ENCODE measurements at regions not wholly inside any gene's neighbourhood (a gene's known extent, or its start where the extent isn't known, plus 50 kb on each side); places are given as distances from the start of the nearest gene placed in this dataset.

DNA sequence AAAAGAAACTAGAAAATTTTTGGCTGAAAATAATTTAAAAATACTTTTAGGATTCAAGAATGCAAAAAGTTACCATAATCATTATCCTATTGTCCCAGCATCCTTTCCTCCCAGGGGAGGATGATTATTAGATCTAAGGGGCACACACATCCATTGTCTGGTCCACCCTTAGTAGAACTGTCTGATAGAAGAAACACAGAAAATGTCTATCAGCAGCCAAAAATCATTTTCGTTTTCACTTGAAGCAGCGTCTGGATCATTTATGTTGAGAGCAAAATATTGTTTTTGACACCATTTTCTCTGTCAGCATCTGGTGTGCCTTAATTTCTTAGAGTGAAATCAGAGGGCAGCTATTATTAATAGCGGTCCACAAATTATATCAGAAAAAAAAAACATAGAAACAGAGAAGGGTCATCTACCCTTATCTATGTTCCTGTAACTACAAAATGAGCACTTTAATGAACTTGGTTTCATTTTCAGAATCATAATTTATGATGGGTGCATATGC is 446.3 kb downstream of the TRAM1L1 start:
- H3K27me3 ChIP-seq (ENCODE audit: control insufficient read depth in 2 of 2, insufficient read depth in 2 of 2, low read length in 2 of 2), result no peaks in the 10 kb centered on the region
- no peak overlapping the region for H2AFZ ChIP-seq (ENCODE audit: insufficient read depth, low read depth, low read length, poor library complexity, severe bottlenecking)
- no peak overlapping the region for H3K27ac ChIP-seq (ENCODE audit: low read depth in 1 of 2, low read length in 2 of 2)
- TF ChIP-seq, protein P1, sequence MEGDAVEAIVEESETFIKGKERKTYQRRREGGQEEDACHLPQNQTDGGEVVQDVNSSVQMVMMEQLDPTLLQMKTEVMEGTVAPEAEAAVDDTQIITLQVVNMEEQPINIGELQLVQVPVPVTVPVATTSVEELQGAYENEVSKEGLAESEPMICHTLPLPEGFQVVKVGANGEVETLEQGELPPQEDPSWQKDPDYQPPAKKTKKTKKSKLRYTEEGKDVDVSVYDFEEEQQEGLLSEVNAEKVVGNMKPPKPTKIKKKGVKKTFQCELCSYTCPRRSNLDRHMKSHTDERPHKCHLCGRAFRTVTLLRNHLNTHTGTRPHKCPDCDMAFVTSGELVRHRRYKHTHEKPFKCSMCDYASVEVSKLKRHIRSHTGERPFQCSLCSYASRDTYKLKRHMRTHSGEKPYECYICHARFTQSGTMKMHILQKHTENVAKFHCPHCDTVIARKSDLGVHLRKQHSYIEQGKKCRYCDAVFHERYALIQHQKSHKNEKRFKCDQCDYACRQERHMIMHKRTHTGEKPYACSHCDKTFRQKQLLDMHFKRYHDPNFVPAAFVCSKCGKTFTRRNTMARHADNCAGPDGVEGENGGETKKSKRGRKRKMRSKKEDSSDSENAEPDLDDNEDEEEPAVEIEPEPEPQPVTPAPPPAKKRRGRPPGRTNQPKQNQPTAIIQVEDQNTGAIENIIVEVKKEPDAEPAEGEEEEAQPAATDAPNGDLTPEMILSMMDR (IDR thresholded peaks at IDR 0.05), result no peak
- H3K4me3 ChIP-seq (replicated peaks in 1 of 3; ENCODE audit: low read depth in 2 of 3, low read length in 3 of 3), result no peak overlapping the region
- intact Hi-C loops (cut with micrococcal nuclease), result no loop called here
- Mint-ChIP-seq H3K4me1 (no peaks in the 10 kb centered on the region), H3K36me3 (no peaks in the 10 kb centered on the region), H3K27ac (no peak overlapping the region), H3K27me3 (ENCODE audit: low read depth in 3 of 3) (no peaks in the 10 kb centered on the region), H3K4me3 (no peak overlapping the region), H3K9me3 (no peaks in the 10 kb centered on the region)
- no peak overlapping the region for H3K9ac ChIP-seq (ENCODE audit: insufficient read depth, low read length, poor library complexity, severe bottlenecking)
- no peaks in the 10 kb centered on the region for H3K9me3 ChIP-seq (replicated peaks in 1 of 2; ENCODE audit: control insufficient read depth in 1 of 2, insufficient read depth in 1 of 2, low read length in 2 of 2)
- no peak for DNase-seq
- no peaks in the 10 kb centered on the region for H4K20me1 ChIP-seq (ENCODE audit: insufficient read depth, low read length)
- H3K4me1 ChIP-seq (ENCODE audit: control insufficient read depth in 1 of 2, insufficient read depth in 2 of 2, low read length in 2 of 2), result no peaks in the 10 kb centered on the region
- H3K79me2 ChIP-seq (ENCODE audit: insufficient read depth, low read length), result no peaks in the 10 kb centered on the region
- WGBS (ENCODE audit: insufficient coverage), result 100% methylated on average over 2 of the region's 3 CpGs
- H3K36me3 ChIP-seq (replicated peaks in 1 of 2; ENCODE audit: control insufficient read depth in 1 of 2, insufficient read depth in 2 of 2, low read length in 2 of 2), result no peaks in the 10 kb centered on the region
- H3K4me2 ChIP-seq (replicated peaks; ENCODE audit: extremely low read depth, low read length, poor library complexity, severe bottlenecking), result no peak overlapping the region

DNA sequence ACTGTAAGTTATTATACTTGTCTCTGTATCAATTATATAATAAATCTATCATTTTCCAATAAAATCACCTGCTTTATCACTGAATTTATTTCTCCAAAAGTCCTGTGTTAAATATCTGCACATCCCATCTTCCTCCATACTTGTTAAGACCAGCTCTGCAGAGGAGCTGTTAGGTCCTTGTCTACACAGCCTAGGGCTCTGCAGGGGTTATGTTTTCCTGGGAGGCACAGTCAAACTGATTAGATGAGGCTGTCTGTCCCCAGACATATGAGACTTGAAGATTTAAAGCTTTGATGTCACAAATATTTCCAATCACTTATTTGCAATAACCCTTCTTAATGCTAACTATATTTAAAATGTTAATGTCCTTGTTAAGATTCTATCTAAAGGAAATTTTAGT is 446.8 kb downstream of the TRAM1L1 start:
- H3K4me1 ChIP-seq (ENCODE audit: control insufficient read depth in 1 of 2, insufficient read depth in 2 of 2, low read length in 2 of 2), result no peaks in the 10 kb centered on the region
- no peak overlapping the region for H3K9ac ChIP-seq (ENCODE audit: insufficient read depth, low read length, poor library complexity, severe bottlenecking)
- H3K9me3 Mint-ChIP-seq, result no peaks in the 10 kb centered on the region
- H2AFZ ChIP-seq (ENCODE audit: insufficient read depth, low read depth, low read length, poor library complexity, severe bottlenecking), result no peak overlapping the region
- no peak overlapping the region for H3K4me3 Mint-ChIP-seq
- H4K20me1 ChIP-seq (ENCODE audit: insufficient read depth, low read length), result no peaks in the 10 kb centered on the region
- TF ChIP-seq, protein P1 (IDR thresholded peaks at IDR 0.05), result no peak
- no peak overlapping the region for H3K27ac ChIP-seq (ENCODE audit: low read depth in 1 of 2, low read length in 2 of 2)
- no peak for DNase-seq
- H3K4me2 ChIP-seq (replicated peaks; ENCODE audit: extremely low read depth, low read length, poor library complexity, severe bottlenecking), result no peak overlapping the region
- no peak overlapping the region for H3K4me3 ChIP-seq (replicated peaks in 1 of 3; ENCODE audit: low read depth in 2 of 3, low read length in 3 of 3)
- H3K79me2 ChIP-seq (ENCODE audit: insufficient read depth, low read length), result no peaks in the 10 kb centered on the region
- intact Hi-C loops (cut with micrococcal nuclease), result no loop called here
- no peak overlapping the region for H3K27ac Mint-ChIP-seq
- H3K27me3 Mint-ChIP-seq (ENCODE audit: low read depth in 3 of 3), result no peaks in the 10 kb centered on the region
- H3K9me3 ChIP-seq (replicated peaks in 1 of 2; ENCODE audit: control insufficient read depth in 1 of 2, insufficient read depth in 1 of 2, low read length in 2 of 2), result no peaks in the 10 kb centered on the region
- H3K36me3 Mint-ChIP-seq, result no peaks in the 10 kb centered on the region
- H3K4me1 Mint-ChIP-seq, result no peaks in the 10 kb centered on the region
- no peaks in the 10 kb centered on the region for H3K27me3 ChIP-seq (ENCODE audit: control insufficient read depth in 2 of 2, insufficient read depth in 2 of 2, low read length in 2 of 2)
- no peaks in the 10 kb centered on the region for H3K36me3 ChIP-seq (replicated peaks in 1 of 2; ENCODE audit: control insufficient read depth in 1 of 2, insufficient read depth in 2 of 2, low read length in 2 of 2)

Data from CD14-positive monocyte (primary cell).